SK-N-SH (cell line): ENCODE measurements at regions not wholly inside any gene's neighbourhood (a gene's known extent, or its start where the extent isn't known, plus 50 kb on each side); places are given as distances from the start of the nearest gene placed in this dataset.

Source experiments
- CTCF ChIA-PET: fragments of 300-600, 350-600 bp; formaldehyde crosslinking; extraction: SDS; loops from one replicate; lab custom pipeline; 2021; lab: Yijun Ruan, JAX
- POLR2A ChIA-PET: fragments of 350-600 bp; sonication (Branson Sonifier 250); formaldehyde crosslinking; extraction: SDS; loops from one replicate; lab custom pipeline; 2020; ENCODE audit warnings: antibody characterized with exemption, inconsistent platforms; lab: Yijun Ruan, JAX
- DNase-seq: peaks from one replicate; pipeline ENCODE4 v3.0.0; 2012
- H2AFZ ChIP-seq: fragments of 200-600 bp; sonication (generic); 2 replicates; pipeline ENCODE4 v1.8.1; 2016; ENCODE audit warnings: antibody characterized with exemption, mild to moderate bottlenecking, low read depth
- H3F3A ChIP-seq: fragments of 200-600 bp; sonication (generic); replicated peaks from 2 replicates; pipeline ENCODE3; 2016; ENCODE audit warnings: antibody characterized with exemption, mild to moderate bottlenecking; ENCODE audit not compliant: insufficient read depth
- H3K27ac ChIP-seq, 2 experiments: fragments of 200-500 bp in 1 of 2; fragments of 200-600 bp in 1 of 2; sonication (Bioruptor generic) in 1 of 2; sonication (generic), shearing (Covaris generic) in 1 of 2; 2 replicates each; pipeline versions ENCODE4 v1.5.1 to v1.6.1; 2014 to 2016; ENCODE audit warnings: low read depth in 2 of 2, inconsistent platforms in 1 of 2, low read length in 1 of 2, mild to moderate bottlenecking in 1 of 2, mixed read lengths in 1 of 2
- H3K27me3 ChIP-seq: fragments of 200-600 bp; sonication (generic), shearing (Covaris generic); 2 replicates; pipeline ENCODE4 v1.6.1; 2016; ENCODE audit warnings: mixed run types; ENCODE audit not compliant: insufficient read depth
- H3K36me3 ChIP-seq, 2 experiments: fragments of 200-500 bp in 1 of 2; fragments of 200-600 bp in 1 of 2; sonication (Bioruptor generic) in 1 of 2; sonication (generic) in 1 of 2; replicated peaks in 1 of 2; 2 replicates each; pipeline versions ENCODE3 to v1.5.1; 2014 to 2016; ENCODE audit warnings: low read length in 1 of 2, mild to moderate bottlenecking in 1 of 2; ENCODE audit not compliant: insufficient read depth in 2 of 2, control insufficient read depth in 1 of 2
- H3K4me1 ChIP-seq, 2 experiments: fragments of 200-500 bp in 1 of 2; fragments of 200-600 bp in 1 of 2; sonication (Bioruptor generic) in 1 of 2; sonication (generic), shearing (Covaris generic) in 1 of 2; 2 replicates each; pipeline versions ENCODE4 v1.5.1 to v1.6.1; 2014 to 2016; ENCODE audit warnings: low read depth in 1 of 2, low read length in 1 of 2, mixed run types in 1 of 2; ENCODE audit not compliant: insufficient read depth in 2 of 2, control insufficient read depth in 1 of 2
- H3K4me2 ChIP-seq: fragments of 200-600 bp; sonication (generic), shearing (Covaris generic); 2 replicates; pipeline ENCODE4 v1.6.1; 2017; ENCODE audit warnings: mixed run types
- H3K4me3 ChIP-seq, 2 experiments: fragments of 200-500 bp in 1 of 2; fragments of 200-600 bp in 1 of 2; sonication (Bioruptor generic) in 1 of 2; sonication (generic), shearing (Covaris generic) in 1 of 2; 2 replicates each; pipeline versions ENCODE4 v1.5.1 to v1.8.1; 2014 to 2016; ENCODE audit warnings: low read depth in 2 of 2, inconsistent platforms in 1 of 2, low read length in 1 of 2, mild to moderate bottlenecking in 1 of 2, mixed read lengths in 1 of 2, moderate library complexity in 1 of 2
- H3K79me2 ChIP-seq: fragments of 200-600 bp; sonication (generic); 2 replicates; pipeline ENCODE4 v1.8.1; 2017; ENCODE audit warnings: mild to moderate bottlenecking; ENCODE audit not compliant: insufficient read depth
- H3K9ac ChIP-seq: fragments of 200-600 bp; sonication (generic); 2 replicates; pipeline ENCODE4 v1.6.1; 2017; ENCODE audit warnings: mixed run types
- H3K9me2 ChIP-seq: fragments of 200-600 bp; sonication (generic); 2 replicates; pipeline ENCODE4 v1.6.1; 2017; ENCODE audit warnings: mixed run types
- H3K9me3 ChIP-seq: fragments of 200-600 bp; sonication (generic); 2 replicates; pipeline ENCODE4 v1.6.1; 2017; ENCODE audit warnings: mixed run types, mild to moderate bottlenecking, moderate library complexity
- H4K20me1 ChIP-seq: fragments of 200-600 bp; sonication (generic); 2 replicates; pipeline ENCODE4 v1.6.1; 2017; ENCODE audit warnings: mild to moderate bottlenecking, mixed run types; ENCODE audit not compliant: insufficient read depth
- CHD2 ChIP-seq: fragments of 150-350 bp; IDR thresholded peaks from 2 replicates; pipeline ENCODE4 v1.6.1; 2018; ENCODE audit warnings: low read length; ENCODE audit not compliant: partially characterized antibody
- ELF1 ChIP-seq: IDR thresholded peaks from 2 replicates; pipeline ENCODE4 v1.4.0; 2012
- FOSL2 ChIP-seq: IDR thresholded peaks from 2 replicates; pipeline ENCODE4 v1.4.0; 2012; ENCODE audit warnings: low read depth, mild to moderate bottlenecking, moderate library complexity, borderline replicate concordance
- FOXM1 ChIP-seq: IDR thresholded peaks from 2 replicates; pipeline ENCODE4 v1.4.0; 2012; ENCODE audit warnings: low read depth, mild to moderate bottlenecking
- GATA2 ChIP-seq: sonication (generic); formaldehyde crosslinking; IDR thresholded peaks from 2 replicates; pipeline ENCODE4 v1.5.0; 2020; ENCODE audit warnings: mild to moderate bottlenecking, missing genetic modification reagents
- JUND ChIP-seq: IDR thresholded peaks from 2 replicates; pipeline ENCODE4 v1.4.0; 2012
- MXI1 ChIP-seq: IDR thresholded peaks from 2 replicates; pipeline ENCODE4 v1.6.1; 2012; ENCODE audit warnings: mild to moderate bottlenecking, low read depth, low read length, improper control_type of control experiment
- NFIC ChIP-seq: IDR thresholded peaks from 2 replicates; pipeline ENCODE4 v1.4.0; 2012; ENCODE audit warnings: borderline replicate concordance
- POLR2AphosphoS5 ChIP-seq: IDR thresholded peaks from 2 replicates; pipeline ENCODE4 v1.6.1; 2012; ENCODE audit warnings: low read depth, low read length
- RAD21 ChIP-seq: IDR thresholded peaks from 2 replicates; pipeline ENCODE4 v1.6.1; 2012; ENCODE audit warnings: mild to moderate bottlenecking, low read length
- RXRA ChIP-seq: IDR thresholded peaks from 2 replicates; pipeline ENCODE4 v1.4.0; 2012; ENCODE audit warnings: low read depth, mild to moderate bottlenecking, borderline replicate concordance
- TAF1 ChIP-seq: IDR thresholded peaks from 2 replicates; pipeline ENCODE4 v1.6.1; 2012; ENCODE audit warnings: low read depth, mild to moderate bottlenecking, low read length, moderate library complexity, borderline replicate concordance
- TCF12 ChIP-seq: IDR thresholded peaks from 2 replicates; pipeline ENCODE4 v1.4.0; 2012
- YY1 ChIP-seq: IDR thresholded peaks from 2 replicates; pipeline ENCODE4 v1.4.0; 2012; ENCODE audit warnings: low read depth, mild to moderate bottlenecking
- WGBS: methylation state at CpG from one replicate; pipeline ENCODE4 v1.1.6; 2017; ENCODE audit warnings: low lambda C conversion rate; 5-methylcytosine and 5-hydroxymethylcytosine counted together
- TF ChIP-seq, protein P1 (sequence below): fragments of 200-600 bp; sonication (generic); IDR thresholded peaks from 2 replicates; pipeline ENCODE4 v1.6.1; 2017; ENCODE audit warnings: antibody characterized with exemption, mild to moderate bottlenecking, moderate library complexity
- TF ChIP-seq, protein P2 (sequence below): IDR thresholded peaks from 2 replicates; pipeline ENCODE4 v1.6.1; 2012; ENCODE audit warnings: mild to moderate bottlenecking, low read depth, low read length, moderate library complexity
- TF ChIP-seq, protein P3 (sequence below): fragments of 150-350 bp; IDR thresholded peaks from 2 replicates; pipeline ENCODE4 v1.6.1; 2016; ENCODE audit warnings: mild to moderate bottlenecking, low read depth, low read length
- TF ChIP-seq, protein P4 (sequence below): IDR thresholded peaks from 2 replicates; pipeline ENCODE4; 2012
- TF ChIP-seq, protein P5 (sequence below): fragments of 150-350 bp; IDR thresholded peaks from 2 replicates; pipeline ENCODE4 v1.6.1; 2017; ENCODE audit warnings: antibody characterized with exemption, low read length, low read depth, borderline replicate concordance

DNA sequence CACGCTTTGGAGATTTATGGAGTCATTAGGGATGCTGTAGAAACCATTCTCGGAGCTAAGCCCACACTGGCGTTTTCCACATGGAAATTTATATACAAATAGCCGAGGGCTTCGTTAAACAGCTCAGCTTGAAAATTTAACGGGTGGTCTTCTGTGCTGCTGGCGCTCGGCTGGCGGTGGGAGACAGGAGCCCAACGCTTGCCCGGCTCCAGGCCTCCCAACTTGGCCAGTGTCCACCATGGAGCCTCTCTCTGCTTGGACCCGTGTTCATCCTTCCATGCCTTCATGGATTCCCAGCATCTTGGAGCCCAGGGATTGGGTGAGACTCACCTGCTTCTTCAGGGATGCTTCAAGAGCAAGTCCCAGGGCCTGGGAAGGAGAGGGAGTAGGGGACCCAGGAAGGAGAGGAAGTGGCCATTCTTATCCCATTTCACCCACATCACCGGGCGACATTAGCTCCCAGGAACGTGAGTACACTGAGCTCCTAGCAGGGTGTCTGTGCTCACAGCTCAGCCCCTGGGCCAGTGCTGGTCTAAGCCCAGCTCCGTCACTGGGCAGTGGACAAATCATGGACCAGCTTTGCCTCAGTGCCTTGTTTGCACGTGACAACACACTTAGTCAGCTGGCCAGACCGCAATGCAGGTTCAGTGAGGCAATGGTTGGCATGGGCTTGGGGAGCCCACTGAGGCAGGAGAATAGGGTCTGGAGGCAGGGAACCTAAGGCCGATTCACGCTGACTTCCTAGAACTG is 944.3 kb downstream of the BRD1 start (continued):
- TF ChIP-seq, protein P1, sequence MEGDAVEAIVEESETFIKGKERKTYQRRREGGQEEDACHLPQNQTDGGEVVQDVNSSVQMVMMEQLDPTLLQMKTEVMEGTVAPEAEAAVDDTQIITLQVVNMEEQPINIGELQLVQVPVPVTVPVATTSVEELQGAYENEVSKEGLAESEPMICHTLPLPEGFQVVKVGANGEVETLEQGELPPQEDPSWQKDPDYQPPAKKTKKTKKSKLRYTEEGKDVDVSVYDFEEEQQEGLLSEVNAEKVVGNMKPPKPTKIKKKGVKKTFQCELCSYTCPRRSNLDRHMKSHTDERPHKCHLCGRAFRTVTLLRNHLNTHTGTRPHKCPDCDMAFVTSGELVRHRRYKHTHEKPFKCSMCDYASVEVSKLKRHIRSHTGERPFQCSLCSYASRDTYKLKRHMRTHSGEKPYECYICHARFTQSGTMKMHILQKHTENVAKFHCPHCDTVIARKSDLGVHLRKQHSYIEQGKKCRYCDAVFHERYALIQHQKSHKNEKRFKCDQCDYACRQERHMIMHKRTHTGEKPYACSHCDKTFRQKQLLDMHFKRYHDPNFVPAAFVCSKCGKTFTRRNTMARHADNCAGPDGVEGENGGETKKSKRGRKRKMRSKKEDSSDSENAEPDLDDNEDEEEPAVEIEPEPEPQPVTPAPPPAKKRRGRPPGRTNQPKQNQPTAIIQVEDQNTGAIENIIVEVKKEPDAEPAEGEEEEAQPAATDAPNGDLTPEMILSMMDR = no peak
- TF ChIP-seq NFIC = no peak
- no peak for TF ChIP-seq CHD2
- no peak for TF ChIP-seq FOXM1
- no peak for TF ChIP-seq FOSL2

DNA sequence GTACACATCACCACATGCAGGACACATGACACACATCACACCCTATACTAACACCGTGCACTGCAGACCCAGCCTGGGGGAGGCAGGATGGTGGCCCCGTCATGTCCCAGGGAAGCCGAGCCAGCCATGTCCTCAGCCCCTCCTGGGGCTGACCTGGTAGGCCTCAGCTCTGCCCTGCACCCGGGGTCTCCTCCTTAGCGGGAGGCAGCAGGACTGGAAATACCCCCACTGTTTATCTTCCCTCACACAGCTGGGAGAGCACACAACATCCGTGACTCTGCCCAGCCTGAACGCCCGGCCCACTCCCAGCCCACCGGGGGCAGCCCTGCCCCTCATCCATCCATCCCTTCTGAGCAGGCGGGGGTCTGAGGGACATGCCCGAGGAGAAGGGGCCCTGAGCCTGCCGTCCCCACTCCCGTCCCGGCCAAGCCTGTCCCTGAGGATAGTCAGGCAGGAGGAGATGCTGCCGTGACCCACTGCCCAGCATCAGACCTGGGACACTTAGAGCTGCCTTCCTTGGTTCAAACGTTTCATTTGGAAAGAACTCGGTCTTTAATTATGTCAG is 945.0 kb downstream of the BRD1 start:
- CTCF ChIA-PET = no interaction called here
- no peaks in the 10 kb centered on the region for H3K9me3 ChIP-seq
- 35% methylated on average over 10 of the region's 17 CpGs for WGBS
- no peaks in the 10 kb centered on the region for H3K4me1 ChIP-seq
- no peak overlapping the region for H2AFZ ChIP-seq
- H3K27ac ChIP-seq = no peak overlapping the region
- no peaks in the 10 kb centered on the region for H3K36me3 ChIP-seq
- no peak overlapping the region for H3K4me3 ChIP-seq
- H3K9ac ChIP-seq = no peak overlapping the region
- H3K27me3 ChIP-seq = no peaks in the 10 kb centered on the region
- no peaks in the 10 kb centered on the region for H3K9me2 ChIP-seq
- no peaks in the 10 kb centered on the region for H4K20me1 ChIP-seq
- POLR2A ChIA-PET = no interaction called here
- no peaks in the 10 kb centered on the region for H3F3A ChIP-seq
- H3K79me2 ChIP-seq = no peaks in the 10 kb centered on the region
- TF ChIP-seq TCF12 (no peak), TAF1 (no peak), POLR2AphosphoS5 (no peak), YY1 (no peak), RXRA (no peak), CHD2 (no peak), GATA2 (CRISPR knock-in tag) (no peak), ELF1 (no peak), FOXM1 (no peak), MXI1 (no peak), RAD21 (no peak), JUND (no peak)
- TF ChIP-seq, protein P2, sequence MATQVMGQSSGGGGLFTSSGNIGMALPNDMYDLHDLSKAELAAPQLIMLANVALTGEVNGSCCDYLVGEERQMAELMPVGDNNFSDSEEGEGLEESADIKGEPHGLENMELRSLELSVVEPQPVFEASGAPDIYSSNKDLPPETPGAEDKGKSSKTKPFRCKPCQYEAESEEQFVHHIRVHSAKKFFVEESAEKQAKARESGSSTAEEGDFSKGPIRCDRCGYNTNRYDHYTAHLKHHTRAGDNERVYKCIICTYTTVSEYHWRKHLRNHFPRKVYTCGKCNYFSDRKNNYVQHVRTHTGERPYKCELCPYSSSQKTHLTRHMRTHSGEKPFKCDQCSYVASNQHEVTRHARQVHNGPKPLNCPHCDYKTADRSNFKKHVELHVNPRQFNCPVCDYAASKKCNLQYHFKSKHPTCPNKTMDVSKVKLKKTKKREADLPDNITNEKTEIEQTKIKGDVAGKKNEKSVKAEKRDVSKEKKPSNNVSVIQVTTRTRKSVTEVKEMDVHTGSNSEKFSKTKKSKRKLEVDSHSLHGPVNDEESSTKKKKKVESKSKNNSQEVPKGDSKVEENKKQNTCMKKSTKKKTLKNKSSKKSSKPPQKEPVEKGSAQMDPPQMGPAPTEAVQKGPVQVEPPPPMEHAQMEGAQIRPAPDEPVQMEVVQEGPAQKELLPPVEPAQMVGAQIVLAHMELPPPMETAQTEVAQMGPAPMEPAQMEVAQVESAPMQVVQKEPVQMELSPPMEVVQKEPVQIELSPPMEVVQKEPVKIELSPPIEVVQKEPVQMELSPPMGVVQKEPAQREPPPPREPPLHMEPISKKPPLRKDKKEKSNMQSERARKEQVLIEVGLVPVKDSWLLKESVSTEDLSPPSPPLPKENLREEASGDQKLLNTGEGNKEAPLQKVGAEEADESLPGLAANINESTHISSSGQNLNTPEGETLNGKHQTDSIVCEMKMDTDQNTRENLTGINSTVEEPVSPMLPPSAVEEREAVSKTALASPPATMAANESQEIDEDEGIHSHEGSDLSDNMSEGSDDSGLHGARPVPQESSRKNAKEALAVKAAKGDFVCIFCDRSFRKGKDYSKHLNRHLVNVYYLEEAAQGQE = no peak
- TF ChIP-seq, protein P3, sequence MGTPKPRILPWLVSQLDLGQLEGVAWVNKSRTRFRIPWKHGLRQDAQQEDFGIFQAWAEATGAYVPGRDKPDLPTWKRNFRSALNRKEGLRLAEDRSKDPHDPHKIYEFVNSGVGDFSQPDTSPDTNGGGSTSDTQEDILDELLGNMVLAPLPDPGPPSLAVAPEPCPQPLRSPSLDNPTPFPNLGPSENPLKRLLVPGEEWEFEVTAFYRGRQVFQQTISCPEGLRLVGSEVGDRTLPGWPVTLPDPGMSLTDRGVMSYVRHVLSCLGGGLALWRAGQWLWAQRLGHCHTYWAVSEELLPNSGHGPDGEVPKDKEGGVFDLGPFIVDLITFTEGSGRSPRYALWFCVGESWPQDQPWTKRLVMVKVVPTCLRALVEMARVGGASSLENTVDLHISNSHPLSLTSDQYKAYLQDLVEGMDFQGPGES = no peak
- TF ChIP-seq, protein P4, sequence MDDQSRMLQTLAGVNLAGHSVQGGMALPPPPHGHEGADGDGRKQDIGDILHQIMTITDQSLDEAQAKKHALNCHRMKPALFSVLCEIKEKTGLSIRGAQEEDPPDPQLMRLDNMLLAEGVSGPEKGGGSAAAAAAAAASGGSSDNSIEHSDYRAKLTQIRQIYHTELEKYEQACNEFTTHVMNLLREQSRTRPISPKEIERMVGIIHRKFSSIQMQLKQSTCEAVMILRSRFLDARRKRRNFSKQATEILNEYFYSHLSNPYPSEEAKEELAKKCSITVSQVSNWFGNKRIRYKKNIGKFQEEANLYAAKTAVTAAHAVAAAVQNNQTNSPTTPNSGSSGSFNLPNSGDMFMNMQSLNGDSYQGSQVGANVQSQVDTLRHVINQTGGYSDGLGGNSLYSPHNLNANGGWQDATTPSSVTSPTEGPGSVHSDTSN = no peak
- TF ChIP-seq, protein P5, sequence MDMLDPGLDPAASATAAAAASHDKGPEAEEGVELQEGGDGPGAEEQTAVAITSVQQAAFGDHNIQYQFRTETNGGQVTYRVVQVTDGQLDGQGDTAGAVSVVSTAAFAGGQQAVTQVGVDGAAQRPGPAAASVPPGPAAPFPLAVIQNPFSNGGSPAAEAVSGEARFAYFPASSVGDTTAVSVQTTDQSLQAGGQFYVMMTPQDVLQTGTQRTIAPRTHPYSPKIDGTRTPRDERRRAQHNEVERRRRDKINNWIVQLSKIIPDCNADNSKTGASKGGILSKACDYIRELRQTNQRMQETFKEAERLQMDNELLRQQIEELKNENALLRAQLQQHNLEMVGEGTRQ = no peak
- no peak overlapping the region for H3K4me2 ChIP-seq
- DNase-seq = no peak
